Inflammatory macrophage treated with lipopolysaccharide for 4 hours (primary cell): ENCODE measurements at regions not wholly inside any gene's neighbourhood (a gene's known extent, or its start where the extent isn't known, plus 50 kb on each side); places are given as distances from the start of the nearest gene placed in this dataset.
"Not testable (repeated sequence)": the region's sequence is repeated elsewhere in the genome, so short reads cannot be mapped to it uniquely, and the experiment has no call there.

Source experiments
- DNase-seq: peaks from one replicate; pipeline ENCODE4 v3.0.0-alpha.2; 2020

DNA sequence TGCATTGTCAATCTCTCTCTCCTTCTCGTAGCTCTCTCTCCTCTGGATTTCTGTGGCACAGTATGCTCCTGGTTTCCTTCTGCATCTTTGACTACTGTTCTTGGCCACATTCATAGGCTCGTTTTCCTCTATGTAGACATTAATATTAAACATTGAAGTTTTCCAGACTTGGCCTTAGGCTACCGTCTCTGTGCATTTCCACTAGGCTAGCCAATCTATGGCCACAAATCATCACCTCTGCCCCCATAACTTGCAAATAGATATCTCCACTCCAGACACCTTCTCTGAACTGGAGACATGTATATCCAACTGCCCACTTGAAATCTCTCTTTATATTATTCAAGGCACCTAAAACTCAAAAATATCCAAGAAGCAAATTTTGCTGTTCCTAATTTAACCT, 768.5 kb downstream of the TSN start:
- no peak for DNase-seq

GRCh38 chr2:122525336-122525735, 769.9 kb downstream of the TSN start:
- no peak for DNase-seq

GRCh38 chr2:122528061-122528460, 772.6 kb downstream of the TSN start:
- no peak for DNase-seq

DNA sequence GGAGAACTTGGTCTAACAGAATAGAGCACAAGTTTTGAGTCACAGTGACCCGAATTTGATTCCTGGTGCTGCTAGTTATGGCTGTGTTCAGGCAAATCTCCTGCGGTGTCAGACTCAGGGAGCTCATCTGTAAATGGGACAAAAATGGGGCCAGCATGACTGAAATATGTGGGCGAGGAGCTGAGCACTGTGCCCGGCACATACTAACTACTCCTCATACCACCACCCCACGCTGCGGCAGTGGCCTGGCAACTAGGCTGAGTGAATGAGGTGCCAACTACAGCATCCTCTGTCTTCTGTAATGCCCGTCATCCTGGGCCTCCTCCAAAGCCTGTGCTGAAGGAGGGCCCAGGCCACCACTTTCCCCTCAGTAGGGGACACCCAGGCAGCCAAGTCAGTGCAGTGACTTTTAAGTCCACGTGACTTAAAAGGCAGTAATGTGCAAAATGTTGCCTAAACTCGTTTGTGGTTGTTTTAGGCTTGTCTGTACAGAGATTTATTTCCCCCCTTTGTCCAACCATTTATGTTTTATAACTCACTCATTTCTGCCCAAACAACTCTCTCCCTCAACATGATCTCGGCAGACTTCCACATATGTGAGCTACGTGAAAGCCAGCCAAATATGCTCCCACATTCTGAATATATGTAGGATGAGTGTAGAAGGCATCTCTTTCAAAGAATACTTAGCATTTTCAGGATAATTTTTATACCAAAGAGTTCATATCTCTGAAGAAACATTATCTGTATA, 773.7 kb downstream of the TSN start:
- DNase-seq: no peak

DNA sequence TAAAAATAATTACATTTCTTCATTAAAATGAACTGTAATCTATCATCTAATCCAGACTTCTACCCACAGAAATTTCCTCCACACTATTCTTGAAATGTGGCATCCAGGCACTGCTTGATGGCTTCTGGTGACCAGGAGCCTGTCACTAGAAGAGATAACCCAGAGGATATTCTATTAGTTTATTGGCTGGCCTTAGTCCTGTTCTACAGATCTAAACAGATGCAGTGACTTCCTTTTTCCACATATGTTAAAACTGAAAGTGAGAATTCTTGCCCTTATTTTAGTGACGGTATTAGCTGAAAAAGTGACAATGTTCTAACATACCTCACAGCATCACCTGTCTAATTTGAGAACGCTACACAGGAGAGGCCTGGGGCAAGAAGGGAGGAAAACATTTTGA, 775.4 kb downstream of the TSN start:
- no peak for DNase-seq

GRCh38 chr2:122531290-122532071, 776.0 kb downstream of the TSN start:
- no peak for DNase-seq

GRCh38 chr2:122532072-122532344, 776.6 kb downstream of the TSN start:
- no peak for DNase-seq

GRCh38 chr2:122532481-122532880, 777.0 kb downstream of the TSN start:
- DNase-seq: no peak

GRCh38 chr2:122535960-122536505, 780.6 kb downstream of the TSN start:
- DNase-seq: no peak

GRCh38 chr2:122539311-122539710, 783.9 kb downstream of the TSN start:
- no peak for DNase-seq

DNA sequence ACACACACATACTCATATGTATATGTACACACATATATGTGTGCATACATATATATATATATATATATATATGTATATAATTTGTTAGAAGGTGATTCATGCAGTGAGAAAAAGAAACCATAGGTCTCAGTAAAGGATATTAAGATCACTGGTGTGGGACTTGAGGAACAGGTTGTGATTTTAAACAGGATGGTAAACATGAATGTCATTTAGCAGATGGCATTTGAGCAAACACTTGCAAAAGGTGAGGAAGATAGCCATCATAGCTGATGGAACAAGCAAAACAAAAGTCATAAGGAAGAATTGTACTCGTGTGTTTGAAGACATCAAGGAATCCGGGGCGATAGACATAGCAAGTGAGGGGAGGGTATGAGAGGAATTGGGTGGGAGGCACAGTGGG, 784.5 kb downstream of the TSN start:
- DNase-seq: no peak

GRCh38 chr2:122542236-122542635, 786.8 kb downstream of the TSN start:
- DNase-seq: no peak

DNA sequence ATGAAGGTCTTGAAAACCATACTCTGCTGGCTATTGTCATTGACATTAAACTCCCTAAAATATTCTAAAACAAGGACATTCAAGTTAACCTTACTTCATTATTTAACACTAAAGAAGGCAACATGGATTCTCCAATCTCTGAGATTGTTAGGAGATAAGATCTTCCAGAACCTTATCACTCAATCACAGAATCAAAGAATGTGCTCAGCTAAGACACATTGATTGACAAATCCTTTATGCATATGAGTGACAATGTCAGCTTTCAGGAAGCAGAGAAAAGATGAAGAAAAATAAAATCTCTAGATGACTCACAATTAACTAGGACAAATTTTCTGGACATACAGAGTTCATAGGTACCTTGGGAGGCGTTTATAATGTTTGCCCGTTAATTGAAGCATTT, 787.2 kb downstream of the TSN start:
- no peak for DNase-seq

DNA sequence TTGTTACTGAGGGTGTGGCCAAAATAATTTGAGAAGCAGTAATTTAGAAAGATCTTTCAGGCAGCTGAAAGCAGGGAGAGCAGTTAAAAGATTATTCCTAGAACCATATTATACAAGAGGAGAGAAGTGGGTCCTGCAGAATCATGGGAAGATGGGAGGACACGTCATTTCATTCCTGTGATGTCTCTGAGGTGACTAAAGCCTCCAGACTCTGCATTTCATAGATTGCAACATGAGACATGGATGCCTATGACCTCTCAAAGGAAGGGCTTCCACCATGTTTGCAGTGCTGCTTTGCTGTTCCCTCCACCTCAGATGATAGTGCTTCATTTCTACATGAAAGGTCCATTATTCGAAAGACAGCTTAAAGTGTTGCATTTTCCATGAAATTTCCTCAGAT, 788.4 kb downstream of the TSN start:
- no peak for DNase-seq

DNA sequence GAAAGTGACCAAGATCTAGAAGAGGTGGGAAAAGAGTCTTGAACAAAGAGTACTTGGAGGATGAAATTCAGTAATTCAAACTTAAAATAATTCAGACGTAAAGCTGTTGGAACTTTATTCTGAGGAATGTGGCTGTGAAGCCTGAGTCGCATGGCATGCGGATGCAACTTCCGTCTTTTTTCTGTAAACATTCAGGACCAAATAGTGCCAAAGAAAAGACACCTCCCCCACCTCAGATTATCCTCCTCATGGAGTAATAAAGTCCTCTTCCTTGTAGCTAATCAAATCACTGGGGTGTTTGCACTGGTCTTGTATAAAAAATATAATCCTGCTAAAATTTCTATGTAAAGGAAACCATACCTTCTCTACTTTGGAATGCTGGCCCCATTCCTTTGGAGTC, 790.4 kb downstream of the TSN start:
- DNase-seq: no peak

GRCh38 chr2:122562775-122563174, 807.3 kb downstream of the TSN start:
- DNase-seq: no peak

DNA sequence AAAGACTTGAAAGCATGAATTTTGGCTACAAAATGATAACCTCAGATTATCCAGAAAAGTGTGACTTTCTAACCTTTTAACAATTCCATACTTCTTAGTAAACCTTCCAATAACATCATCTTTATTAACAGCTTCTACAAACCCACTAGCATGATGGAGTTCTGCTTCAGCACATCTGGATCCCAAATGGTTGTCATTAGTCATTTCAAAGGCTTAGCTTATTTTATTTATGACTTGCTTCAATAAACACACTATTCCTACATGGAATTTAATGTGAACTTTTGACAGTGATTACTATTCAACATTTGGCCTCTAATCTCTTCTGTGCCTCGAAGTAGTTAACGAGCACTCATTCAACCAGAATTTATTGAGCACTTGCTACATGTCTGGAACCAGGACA, 808.3 kb downstream of the TSN start:
- DNase-seq: no peak

DNA sequence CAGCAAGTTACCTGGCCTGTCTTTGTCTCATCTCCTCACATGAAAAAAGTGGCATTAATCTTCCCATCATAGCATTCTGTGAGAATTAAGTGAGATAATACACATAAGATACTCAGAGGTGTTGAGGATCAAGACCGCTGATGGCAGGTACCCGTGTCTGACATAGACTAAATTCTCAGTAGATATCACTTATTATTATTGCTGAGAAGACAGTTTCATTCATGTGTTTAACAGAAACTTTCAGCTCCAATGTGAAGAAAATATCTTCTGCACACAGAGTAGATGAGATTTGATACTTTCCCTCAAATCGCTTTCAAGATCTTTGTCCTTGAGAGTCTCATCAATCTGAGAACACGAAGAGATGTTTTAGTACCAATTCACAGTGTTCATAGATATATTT, 809.4 kb downstream of the TSN start:
- DNase-seq: no peak

DNA sequence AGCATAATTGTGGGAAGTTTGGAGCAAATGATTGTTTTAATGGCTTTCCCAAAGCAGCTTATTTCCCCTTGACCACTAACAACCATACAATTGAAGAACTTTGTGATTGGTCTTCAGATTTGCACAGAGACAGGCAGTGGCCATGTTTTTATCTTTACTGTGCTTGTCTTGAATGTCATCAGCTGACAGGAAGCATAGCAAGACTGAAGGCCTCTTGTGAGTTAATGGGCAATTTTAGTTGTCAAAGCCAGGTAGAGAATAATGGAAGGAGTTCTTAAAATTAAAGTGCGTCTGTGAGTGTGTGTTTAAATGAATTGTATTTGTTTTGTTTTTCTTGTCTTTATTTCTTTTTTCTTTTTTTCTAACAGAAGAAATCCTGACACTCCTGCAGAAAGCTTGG, 809.9 kb downstream of the TSN start:
- DNase-seq: no peak

GRCh38 chr2:122570641-122571040, 815.2 kb downstream of the TSN start:
- no peak for DNase-seq

GRCh38 chr2:122571471-122571870, 816.0 kb downstream of the TSN start:
- not testable (repeated sequence) for DNase-seq

GRCh38 chr2:122575076-122575475, 819.6 kb downstream of the TSN start:
- no peak for DNase-seq

GRCh38 chr2:122583159-122583917, 827.9 kb downstream of the TSN start:
- DNase-seq: no peak

DNA sequence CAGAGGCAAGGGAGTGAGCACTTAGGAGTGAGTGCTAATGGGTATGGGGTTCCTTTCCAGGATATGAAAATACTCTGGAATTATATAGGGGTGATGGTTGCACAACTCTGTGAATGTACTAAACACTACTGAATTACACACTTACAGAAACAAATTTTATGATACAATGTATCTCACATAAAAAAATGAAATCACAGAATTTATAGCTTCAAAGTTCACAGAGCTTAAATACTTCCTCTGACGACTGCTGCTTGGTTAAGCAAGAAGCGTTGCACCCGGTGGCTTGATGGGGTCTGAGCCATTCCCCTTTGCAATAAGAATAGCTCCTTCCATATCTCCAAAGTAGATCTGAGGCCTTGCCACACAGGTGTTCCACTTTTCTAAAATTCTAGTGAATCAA, 835.1 kb downstream of the TSN start:
- no peak for DNase-seq
